GM23248 (cell line): ENCODE measurements at regions not wholly inside any gene's neighbourhood (a gene's known extent, or its start where the extent isn't known, plus 50 kb on each side); places are given as distances from the start of the nearest gene placed in this dataset.

Experiments
- EZH2 ChIP-seq: fragments of 200-600 bp; sonication (generic); IDR thresholded peaks from 2 replicates; pipeline ENCODE4 v1.6.1; 2018; ENCODE audit warnings: antibody characterized with exemption, mild to moderate bottlenecking; ENCODE audit not compliant: insufficient read depth, poor library complexity, severe bottlenecking
- EZH2phosphoT487 ChIP-seq: fragments of 200-600 bp; sonication (generic); IDR thresholded peaks from 2 replicates; pipeline ENCODE4 v1.6.1; 2018; ENCODE audit warnings: antibody characterized with exemption, moderate library complexity, mild to moderate bottlenecking, low read depth; ENCODE audit not compliant: insufficient read depth

- TF ChIP-seq EZH2 (no peak), EZH2phosphoT487 (no peak)
Measured at GRCh38 chr6:147972448-147972847, 370.2 kb upstream of the SASH1 start.
